ENCODE measurements at regions not wholly inside any gene's neighbourhood (a gene's known extent, or its start where the extent isn't known, plus 50 kb on each side); places are given as distances from the start of the nearest gene placed in this dataset.

GRCh38 chr17:72390675-72391508 is 270.1 kb downstream of the SOX9 start:
- TF ChIP-seq, protein P1, sequence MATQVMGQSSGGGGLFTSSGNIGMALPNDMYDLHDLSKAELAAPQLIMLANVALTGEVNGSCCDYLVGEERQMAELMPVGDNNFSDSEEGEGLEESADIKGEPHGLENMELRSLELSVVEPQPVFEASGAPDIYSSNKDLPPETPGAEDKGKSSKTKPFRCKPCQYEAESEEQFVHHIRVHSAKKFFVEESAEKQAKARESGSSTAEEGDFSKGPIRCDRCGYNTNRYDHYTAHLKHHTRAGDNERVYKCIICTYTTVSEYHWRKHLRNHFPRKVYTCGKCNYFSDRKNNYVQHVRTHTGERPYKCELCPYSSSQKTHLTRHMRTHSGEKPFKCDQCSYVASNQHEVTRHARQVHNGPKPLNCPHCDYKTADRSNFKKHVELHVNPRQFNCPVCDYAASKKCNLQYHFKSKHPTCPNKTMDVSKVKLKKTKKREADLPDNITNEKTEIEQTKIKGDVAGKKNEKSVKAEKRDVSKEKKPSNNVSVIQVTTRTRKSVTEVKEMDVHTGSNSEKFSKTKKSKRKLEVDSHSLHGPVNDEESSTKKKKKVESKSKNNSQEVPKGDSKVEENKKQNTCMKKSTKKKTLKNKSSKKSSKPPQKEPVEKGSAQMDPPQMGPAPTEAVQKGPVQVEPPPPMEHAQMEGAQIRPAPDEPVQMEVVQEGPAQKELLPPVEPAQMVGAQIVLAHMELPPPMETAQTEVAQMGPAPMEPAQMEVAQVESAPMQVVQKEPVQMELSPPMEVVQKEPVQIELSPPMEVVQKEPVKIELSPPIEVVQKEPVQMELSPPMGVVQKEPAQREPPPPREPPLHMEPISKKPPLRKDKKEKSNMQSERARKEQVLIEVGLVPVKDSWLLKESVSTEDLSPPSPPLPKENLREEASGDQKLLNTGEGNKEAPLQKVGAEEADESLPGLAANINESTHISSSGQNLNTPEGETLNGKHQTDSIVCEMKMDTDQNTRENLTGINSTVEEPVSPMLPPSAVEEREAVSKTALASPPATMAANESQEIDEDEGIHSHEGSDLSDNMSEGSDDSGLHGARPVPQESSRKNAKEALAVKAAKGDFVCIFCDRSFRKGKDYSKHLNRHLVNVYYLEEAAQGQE (IDR thresholded peaks at IDR 0.05; ENCODE audit: unreplicated experiment): no peak
- no peak for TF ChIP-seq ETS1 (IDR thresholded peaks at IDR 0.05)
- TF ChIP-seq CTCF (conservative IDR thresholded peaks at IDR 0.05; ENCODE audit: low read depth in 2 of 2): no peak
- no peak for TF ChIP-seq EZH2phosphoT487 (IDR thresholded peaks at IDR 0.05; ENCODE audit: unreplicated experiment)
- no peak for TF ChIP-seq EZH2 (IDR thresholded peaks at IDR 0.05; ENCODE audit: low read depth, unreplicated experiment)
- TF ChIP-seq POLR2AphosphoS5 (IDR thresholded peaks at IDR 0.05; ENCODE audit: low read depth): no peak
- no peak for TF ChIP-seq STAT1 (IDR thresholded peaks at IDR 0.05; ENCODE audit: unreplicated experiment)
- TF ChIP-seq, protein P2, sequence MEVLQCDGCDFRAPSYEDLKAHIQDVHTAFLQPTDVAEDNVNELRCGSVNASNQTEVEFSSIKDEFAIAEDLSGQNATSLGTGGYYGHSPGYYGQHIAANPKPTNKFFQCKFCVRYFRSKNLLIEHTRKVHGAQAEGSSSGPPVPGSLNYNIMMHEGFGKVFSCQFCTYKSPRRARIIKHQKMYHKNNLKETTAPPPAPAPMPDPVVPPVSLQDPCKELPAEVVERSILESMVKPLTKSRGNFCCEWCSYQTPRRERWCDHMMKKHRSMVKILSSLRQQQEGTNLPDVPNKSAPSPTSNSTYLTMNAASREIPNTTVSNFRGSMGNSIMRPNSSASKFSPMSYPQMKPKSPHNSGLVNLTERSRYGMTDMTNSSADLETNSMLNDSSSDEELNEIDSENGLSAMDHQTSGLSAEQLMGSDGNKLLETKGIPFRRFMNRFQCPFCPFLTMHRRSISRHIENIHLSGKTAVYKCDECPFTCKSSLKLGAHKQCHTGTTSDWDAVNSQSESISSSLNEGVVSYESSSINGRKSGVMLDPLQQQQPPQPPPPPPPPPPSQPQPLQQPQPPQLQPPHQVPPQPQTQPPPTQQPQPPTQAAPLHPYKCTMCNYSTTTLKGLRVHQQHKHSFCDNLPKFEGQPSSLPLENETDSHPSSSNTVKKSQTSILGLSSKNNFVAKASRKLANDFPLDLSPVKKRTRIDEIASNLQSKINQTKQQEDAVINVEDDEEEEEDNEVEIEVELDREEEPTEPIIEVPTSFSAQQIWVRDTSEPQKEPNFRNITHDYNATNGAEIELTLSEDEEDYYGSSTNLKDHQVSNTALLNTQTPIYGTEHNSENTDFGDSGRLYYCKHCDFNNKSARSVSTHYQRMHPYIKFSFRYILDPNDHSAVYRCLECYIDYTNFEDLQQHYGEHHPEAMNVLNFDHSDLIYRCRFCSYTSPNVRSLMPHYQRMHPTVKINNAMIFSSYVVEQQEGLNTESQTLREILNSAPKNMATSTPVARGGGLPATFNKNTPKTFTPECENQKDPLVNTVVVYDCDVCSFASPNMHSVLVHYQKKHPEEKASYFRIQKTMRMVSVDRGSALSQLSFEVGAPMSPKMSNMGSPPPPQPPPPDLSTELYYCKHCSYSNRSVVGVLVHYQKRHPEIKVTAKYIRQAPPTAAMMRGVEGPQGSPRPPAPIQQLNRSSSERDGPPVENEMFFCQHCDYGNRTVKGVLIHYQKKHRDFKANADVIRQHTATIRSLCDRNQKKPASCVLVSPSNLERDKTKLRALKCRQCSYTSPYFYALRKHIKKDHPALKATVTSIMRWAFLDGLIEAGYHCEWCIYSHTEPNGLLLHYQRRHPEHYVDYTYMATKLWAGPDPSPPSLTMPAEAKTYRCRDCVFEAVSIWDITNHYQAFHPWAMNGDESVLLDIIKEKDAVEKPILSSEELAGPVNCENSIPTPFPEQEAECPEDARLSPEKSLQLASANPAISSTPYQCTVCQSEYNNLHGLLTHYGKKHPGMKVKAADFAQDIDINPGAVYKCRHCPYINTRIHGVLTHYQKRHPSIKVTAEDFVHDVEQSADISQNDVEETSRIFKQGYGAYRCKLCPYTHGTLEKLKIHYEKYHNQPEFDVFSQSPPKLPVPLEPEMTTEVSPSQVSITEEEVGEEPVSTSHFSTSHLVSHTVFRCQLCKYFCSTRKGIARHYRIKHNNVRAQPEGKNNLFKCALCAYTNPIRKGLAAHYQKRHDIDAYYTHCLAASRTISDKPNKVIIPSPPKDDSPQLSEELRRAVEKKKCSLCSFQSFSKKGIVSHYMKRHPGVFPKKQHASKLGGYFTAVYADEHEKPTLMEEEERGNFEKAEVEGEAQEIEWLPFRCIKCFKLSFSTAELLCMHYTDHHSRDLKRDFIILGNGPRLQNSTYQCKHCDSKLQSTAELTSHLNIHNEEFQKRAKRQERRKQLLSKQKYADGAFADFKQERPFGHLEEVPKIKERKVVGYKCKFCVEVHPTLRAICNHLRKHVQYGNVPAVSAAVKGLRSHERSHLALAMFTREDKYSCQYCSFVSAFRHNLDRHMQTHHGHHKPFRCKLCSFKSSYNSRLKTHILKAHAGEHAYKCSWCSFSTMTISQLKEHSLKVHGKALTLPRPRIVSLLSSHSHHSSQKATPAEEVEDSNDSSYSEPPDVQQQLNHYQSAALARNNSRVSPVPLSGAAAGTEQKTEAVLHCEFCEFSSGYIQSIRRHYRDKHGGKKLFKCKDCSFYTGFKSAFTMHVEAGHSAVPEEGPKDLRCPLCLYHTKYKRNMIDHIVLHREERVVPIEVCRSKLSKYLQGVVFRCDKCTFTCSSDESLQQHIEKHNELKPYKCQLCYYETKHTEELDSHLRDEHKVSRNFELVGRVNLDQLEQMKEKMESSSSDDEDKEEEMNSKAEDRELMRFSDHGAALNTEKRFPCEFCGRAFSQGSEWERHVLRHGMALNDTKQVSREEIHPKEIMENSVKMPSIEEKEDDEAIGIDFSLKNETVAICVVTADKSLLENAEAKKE (CRISPR knock-in tag; IDR thresholded peaks at IDR 0.05): no peak

Data from GM23338 (cell line).